ENCODE measurements at regions not wholly inside any gene's neighbourhood (a gene's known extent, or its start where the extent isn't known, plus 50 kb on each side); places are given as distances from the start of the nearest gene placed in this dataset.

DNA sequence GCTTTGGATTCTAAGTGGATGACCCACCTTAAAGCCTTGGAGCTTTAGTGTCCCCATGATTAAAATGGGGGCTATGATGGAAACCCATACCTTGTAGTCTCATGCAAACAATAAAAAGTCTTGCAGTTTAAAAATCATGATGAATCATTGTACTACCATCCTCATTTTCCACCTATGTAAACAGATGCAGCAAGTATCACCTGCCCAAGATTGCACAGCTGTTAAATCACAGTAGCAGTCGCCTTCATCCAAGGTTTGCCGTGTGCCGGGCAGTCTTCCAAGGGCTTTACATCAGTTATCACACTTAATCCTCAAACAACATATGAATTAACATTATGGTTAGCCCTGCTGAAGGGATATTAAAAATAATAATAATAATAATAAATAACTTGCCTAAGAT is 210.3 kb downstream of the FOXA2 start:
- TF ChIP-seq, protein P1, sequence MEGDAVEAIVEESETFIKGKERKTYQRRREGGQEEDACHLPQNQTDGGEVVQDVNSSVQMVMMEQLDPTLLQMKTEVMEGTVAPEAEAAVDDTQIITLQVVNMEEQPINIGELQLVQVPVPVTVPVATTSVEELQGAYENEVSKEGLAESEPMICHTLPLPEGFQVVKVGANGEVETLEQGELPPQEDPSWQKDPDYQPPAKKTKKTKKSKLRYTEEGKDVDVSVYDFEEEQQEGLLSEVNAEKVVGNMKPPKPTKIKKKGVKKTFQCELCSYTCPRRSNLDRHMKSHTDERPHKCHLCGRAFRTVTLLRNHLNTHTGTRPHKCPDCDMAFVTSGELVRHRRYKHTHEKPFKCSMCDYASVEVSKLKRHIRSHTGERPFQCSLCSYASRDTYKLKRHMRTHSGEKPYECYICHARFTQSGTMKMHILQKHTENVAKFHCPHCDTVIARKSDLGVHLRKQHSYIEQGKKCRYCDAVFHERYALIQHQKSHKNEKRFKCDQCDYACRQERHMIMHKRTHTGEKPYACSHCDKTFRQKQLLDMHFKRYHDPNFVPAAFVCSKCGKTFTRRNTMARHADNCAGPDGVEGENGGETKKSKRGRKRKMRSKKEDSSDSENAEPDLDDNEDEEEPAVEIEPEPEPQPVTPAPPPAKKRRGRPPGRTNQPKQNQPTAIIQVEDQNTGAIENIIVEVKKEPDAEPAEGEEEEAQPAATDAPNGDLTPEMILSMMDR (IDR thresholded peaks at IDR 0.05; ENCODE audit: insufficient read depth, low read length, poor library complexity, severe bottlenecking), result no peak
- TF ChIP-seq EZH2phosphoT487 (conservative IDR thresholded peaks at IDR 0.05; ENCODE audit: low read length), result no peak
